ENCODE measurements at regions not wholly inside any gene's neighbourhood (a gene's known extent, or its start where the extent isn't known, plus 50 kb on each side); places are given as distances from the start of the nearest gene placed in this dataset.
"Not testable (repeated sequence)": the region's sequence is repeated elsewhere in the genome, so short reads cannot be mapped to it uniquely, and the experiment has no call there.

DNA sequence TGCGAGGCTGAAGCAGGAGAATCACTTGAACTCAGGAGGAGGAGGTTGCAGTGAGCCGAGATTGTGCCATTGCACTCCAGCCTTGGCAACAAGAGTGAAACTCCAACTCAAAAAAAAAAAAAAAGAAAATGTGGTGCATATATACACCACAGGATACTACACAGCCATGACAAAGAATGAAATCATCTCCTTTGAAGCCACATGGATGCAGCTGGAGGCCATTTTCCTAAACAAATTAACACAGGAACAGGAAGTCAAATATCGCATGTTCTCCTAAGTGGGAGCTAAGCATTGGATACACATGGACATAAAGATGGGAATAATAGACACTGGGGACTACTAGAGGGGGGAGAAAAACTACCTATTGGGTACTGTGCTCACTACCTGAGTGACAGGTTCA is 226.9 kb downstream of the SOX2 start:
- H4K20me1 ChIP-seq (ENCODE audit: insufficient read depth, low read length); H2BK5ac ChIP-seq (ENCODE audit: low read depth, low read length, poor library complexity, severe bottlenecking); H2AK5ac ChIP-seq (ENCODE audit: low read depth, low read length); H4K91ac ChIP-seq (ENCODE audit: insufficient read depth, low read depth, low read length); H3K36me3 ChIP-seq (ENCODE audit: control insufficient read depth, insufficient read depth, low read length); H2AFZ ChIP-seq (replicated peaks; ENCODE audit: low read length, poor library complexity); H3K9me3 ChIP-seq (ENCODE audit: control insufficient read depth, insufficient read depth, low read length); H3K9ac ChIP-seq (ENCODE audit: low read depth, low read length); H4K8ac ChIP-seq (ENCODE audit: low read depth in 2 of 2, low read length in 2 of 2); CTCF ChIA-PET; H3K9me1 ChIP-seq (ENCODE audit: insufficient read depth, low read length); BruUV-seq (replicated peaks); H3K56ac ChIP-seq (ENCODE audit: extremely low read depth, insufficient read depth, low read length); H4K5ac ChIP-seq (ENCODE audit: low read depth, low read length); H3K4me2 ChIP-seq (ENCODE audit: low read depth, low read length); H2AK9ac ChIP-seq (replicated peaks; ENCODE audit: low read depth, low read length, poor library complexity); H3K18ac ChIP-seq (ENCODE audit: low read depth, low read length); H3K79me1 ChIP-seq (ENCODE audit: low read depth in 1 of 2, low read length in 2 of 2); POLR2A ChIA-PET (ENCODE audit: unreplicated experiment); DNase-seq; H3K4me1 ChIP-seq (ENCODE audit: control insufficient read depth, insufficient read depth, low read length); in situ Hi-C loops (cut with MboI; ENCODE audit: low sequenced_read_pairs); dilution Hi-C loops (cut with HindIII; ENCODE audit: low sequenced_read_pairs, unreplicated experiment); H3K23ac ChIP-seq (ENCODE audit: low read depth, low read length); H3K14ac ChIP-seq (replicated peaks; ENCODE audit: low read depth, low read length); H3K4ac ChIP-seq (ENCODE audit: low read depth, low read length); H3K27me3 ChIP-seq (ENCODE audit: control insufficient read depth, insufficient read depth, low read length); H3K27ac ChIP-seq (ENCODE audit: insufficient read depth, low read length); H2BK120ac ChIP-seq (ENCODE audit: low read depth, low read length); H2BK20ac ChIP-seq (ENCODE audit: low read depth, low read length); H2BK15ac ChIP-seq (ENCODE audit: low read depth, low read length); intact Hi-C loops (cut with micrococcal nuclease); ATAC-seq (ENCODE audit: low read depth); H3K4me3 ChIP-seq (ENCODE audit: insufficient read depth, low read depth, low read length): not testable (repeated sequence)
- WGBS, 2 experiments (ENCODE audit: extremely low coverage in 2 of 2, insufficient read length in 1 of 2): no CpG with 5 or more reads among the region's 3 CpGs
